Thyroid gland (tissue), 4 donors: ENCODE measurements at regions not wholly inside any gene's neighbourhood (a gene's known extent, or its start where the extent isn't known, plus 50 kb on each side); places are given as distances from the start of the nearest gene placed in this dataset.

Source experiments
- CTCF ChIP-seq, 6 experiments: fragments of 200-600 bp in 3 of 6; fragments of 450-650 bp in 3 of 6; sonication (generic) in 3 of 6; IDR thresholded peaks; one replicate each; pipeline ENCODE4 v1.5.1; 2016 to 2019; ENCODE audit warnings: antibody characterized with exemption in 6 of 6, mild to moderate bottlenecking in 2 of 6, inconsistent platforms in 1 of 6, moderate library complexity in 1 of 6
- POLR2A ChIP-seq, 2 donors: fragments of 450-650 bp; IDR thresholded peaks; one replicate each; pipeline ENCODE4 v1.6.1; 2017; ENCODE audit warnings: antibody characterized with exemption in 2 of 2, mild to moderate bottlenecking in 2 of 2, moderate library complexity in 1 of 2

GRCh38 chr16:13612623-13613022 lies 307.3 kb upstream of the ERCC4 start:
- TF ChIP-seq POLR2A (IDR thresholded peaks at IDR 0.05) (no peak), CTCF (IDR thresholded peaks at IDR 0.05) (no peak)
